HEK293T (cell line): ENCODE measurements at regions not wholly inside any gene's neighbourhood (a gene's known extent, or its start where the extent isn't known, plus 50 kb on each side); places are given as distances from the start of the nearest gene placed in this dataset.
"Not testable (repeated sequence)": the region's sequence is repeated elsewhere in the genome, so short reads cannot be mapped to it uniquely, and the experiment has no call there.

Experiments used
- BHLHE40 ChIP-seq: fragments of 450-650 bp; IDR thresholded peaks from 2 replicates; pipeline ENCODE4 v1.6.1; 2016; ENCODE audit warnings: mild to moderate bottlenecking, moderate library complexity, borderline replicate concordance
- CTBP1 ChIP-seq: fragments of 450-650 bp; IDR thresholded peaks from 2 replicates; pipeline ENCODE4 v1.6.1; 2016; ENCODE audit warnings: borderline replicate concordance
- ELF4 ChIP-seq: fragments of 450-650 bp; IDR thresholded peaks from 2 replicates; pipeline ENCODE4 v1.6.1; 2017; ENCODE audit warnings: antibody characterized with exemption
- FOXA1 ChIP-seq: fragments of 450-650 bp; IDR thresholded peaks from 2 replicates; pipeline ENCODE4 v1.6.1; 2016; ENCODE audit warnings: mild to moderate bottlenecking
- FOXK2 ChIP-seq: fragments of 450-650 bp; IDR thresholded peaks from 2 replicates; pipeline ENCODE4 v1.6.1; 2016; ENCODE audit warnings: mild to moderate bottlenecking
- FOXM1 ChIP-seq: fragments of 450-650 bp; IDR thresholded peaks from 2 replicates; pipeline ENCODE4 v1.6.1; 2017; ENCODE audit warnings: mild to moderate bottlenecking, borderline replicate concordance
- HDGF ChIP-seq: fragments of 450-650 bp; IDR thresholded peaks from 2 replicates; pipeline ENCODE4 v1.6.1; 2017; ENCODE audit warnings: antibody characterized with exemption, borderline replicate concordance
- LEF1 ChIP-seq: fragments of 450-650 bp; IDR thresholded peaks from 2 replicates; pipeline ENCODE4 v1.6.1; 2017; ENCODE audit warnings: mild to moderate bottlenecking, borderline replicate concordance
- NFRKB ChIP-seq: fragments of 450-650 bp; IDR thresholded peaks from 2 replicates; pipeline ENCODE4 v1.6.1; 2016; ENCODE audit warnings: mild to moderate bottlenecking, moderate library complexity
- PKNOX1 ChIP-seq: fragments of 450-650 bp; IDR thresholded peaks from 2 replicates; pipeline ENCODE4 v1.6.1; 2016
- SP1 ChIP-seq: fragments of 450-650 bp; IDR thresholded peaks from 2 replicates; pipeline ENCODE4 v1.6.1; 2017
- SUZ12 ChIP-seq: fragments of 450-650 bp; IDR thresholded peaks from 2 replicates; pipeline ENCODE4 v1.6.1; 2016; ENCODE audit warnings: mild to moderate bottlenecking
- TARDBP ChIP-seq: fragments of 450-650 bp; IDR thresholded peaks from 2 replicates; pipeline ENCODE4 v1.6.1; 2016
- ZNF384 ChIP-seq: fragments of 450-650 bp; IDR thresholded peaks from 2 replicates; pipeline ENCODE4 v1.6.1; 2016

DNA sequence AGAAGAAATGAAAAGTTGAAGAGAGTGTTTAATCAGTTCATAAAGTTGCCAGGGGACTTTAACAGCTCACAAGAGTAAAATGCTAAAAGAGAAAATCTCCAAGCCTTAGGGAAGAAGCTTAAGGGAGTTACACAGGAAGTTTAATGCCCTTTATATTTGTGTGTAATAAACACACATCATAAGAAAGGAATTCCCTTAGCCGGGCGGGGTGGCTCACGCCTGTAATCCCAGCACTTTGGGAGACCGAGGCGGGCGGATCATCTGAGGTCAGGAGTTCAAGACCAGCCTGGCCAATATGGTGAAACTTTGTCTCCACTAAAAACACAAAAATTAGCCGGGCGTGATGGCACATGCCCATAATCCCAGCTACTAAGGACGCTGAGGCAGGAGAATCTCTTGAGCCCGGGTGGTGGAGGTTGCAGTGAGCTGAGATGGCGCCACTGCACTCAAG is 95.4 kb upstream of the CAB39 start:
- not testable (repeated sequence) for TF ChIP-seq CTBP1, FOXK2, BHLHE40, ELF4, FOXA1, FOXM1, HDGF, SP1, NFRKB, PKNOX1, LEF1, ZNF384, SUZ12, TARDBP
